NCI-H446 treated with DMSO at 0.1 percent for 48 hours (cell line): ENCODE measurements at regions not wholly inside any gene's neighbourhood (a gene's known extent, or its start where the extent isn't known, plus 50 kb on each side); places are given as distances from the start of the nearest gene placed in this dataset.
"Not testable (repeated sequence)": the region's sequence is repeated elsewhere in the genome, so short reads cannot be mapped to it uniquely, and the experiment has no call there.

ENCODE experiments used
- DNase-seq: peaks from one replicate; lab custom pipeline; 2025; lab: John Stamatoyannopoulos, UW

DNA sequence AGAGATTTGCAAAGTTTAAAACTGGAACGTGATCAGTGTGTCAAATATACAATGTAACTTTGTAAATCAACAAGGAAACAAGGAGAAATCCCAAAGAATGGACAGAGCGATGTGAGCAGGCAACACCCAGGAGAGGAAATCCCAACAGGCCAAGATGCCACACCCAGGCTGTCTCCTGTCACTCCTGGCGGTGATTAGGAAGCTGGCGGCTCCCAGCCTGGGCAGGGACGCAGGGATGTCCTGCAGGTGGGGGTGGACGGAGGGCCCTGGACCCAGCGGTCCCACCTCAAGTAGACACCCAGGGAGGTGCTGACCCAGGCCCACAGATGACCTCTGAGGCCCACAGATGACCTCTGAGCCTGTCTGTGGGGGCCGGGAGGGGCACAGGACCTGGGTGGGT lies 271.1 kb upstream of the SFSWAP start:
- not testable (repeated sequence) for DNase-seq

DNA sequence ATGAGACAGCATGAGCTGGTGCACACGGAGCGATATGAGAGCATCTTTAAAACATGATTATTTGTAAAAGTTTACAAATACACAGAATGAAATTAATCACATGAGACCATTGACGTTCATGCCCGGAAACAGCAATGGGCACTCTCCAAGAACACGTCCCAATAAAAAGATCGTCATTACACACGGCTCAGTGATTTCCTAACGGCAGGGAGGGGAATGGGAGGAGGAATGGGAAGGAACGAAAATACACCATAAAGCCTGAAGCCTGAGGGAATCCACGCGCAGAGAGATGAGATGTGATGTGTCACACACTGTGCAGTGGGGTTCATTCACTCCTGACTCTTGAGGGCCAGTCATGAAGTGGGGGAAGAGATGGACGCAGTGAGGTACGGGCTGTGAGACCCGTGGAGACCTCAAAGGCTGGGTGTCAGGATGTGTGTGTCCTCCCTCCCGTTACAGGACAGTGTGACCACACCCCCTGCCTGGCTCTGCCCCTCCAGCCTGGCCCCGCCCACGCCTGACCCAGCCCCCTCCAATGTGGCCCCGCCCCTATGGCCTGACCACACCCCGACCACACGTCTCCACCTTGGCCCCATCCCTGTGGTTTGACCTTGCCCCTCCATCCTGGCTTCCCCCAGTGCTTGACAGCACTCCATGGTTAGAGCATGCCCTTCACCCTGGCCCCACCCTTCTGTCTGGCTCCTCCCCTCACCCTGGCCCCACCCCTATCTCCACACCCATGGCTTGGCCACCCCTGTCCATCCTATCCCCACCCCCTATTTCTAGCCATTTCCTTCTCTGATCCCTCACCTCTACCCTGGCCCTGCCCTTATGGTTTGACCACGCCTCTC lies 270.5 kb upstream of the SFSWAP start:
- DNase-seq, result not testable (repeated sequence)

DNA sequence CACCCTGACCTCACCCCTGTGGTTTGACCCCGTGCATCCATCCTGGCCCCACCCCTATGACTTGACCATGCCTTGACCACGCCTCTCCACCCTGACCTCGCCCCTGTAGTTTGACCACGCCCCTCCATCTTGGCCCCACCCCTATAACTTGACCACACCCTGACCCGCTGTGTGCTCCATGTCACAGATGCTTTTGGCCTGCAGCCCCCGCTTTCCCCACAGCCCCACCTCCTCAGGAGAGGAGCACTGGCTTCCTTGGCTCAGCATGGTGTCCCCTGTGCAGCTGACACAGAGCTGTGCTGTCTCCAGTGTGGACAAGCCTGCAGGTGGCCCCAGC lies 269.9 kb upstream of the SFSWAP start:
- no peak for DNase-seq

DNA sequence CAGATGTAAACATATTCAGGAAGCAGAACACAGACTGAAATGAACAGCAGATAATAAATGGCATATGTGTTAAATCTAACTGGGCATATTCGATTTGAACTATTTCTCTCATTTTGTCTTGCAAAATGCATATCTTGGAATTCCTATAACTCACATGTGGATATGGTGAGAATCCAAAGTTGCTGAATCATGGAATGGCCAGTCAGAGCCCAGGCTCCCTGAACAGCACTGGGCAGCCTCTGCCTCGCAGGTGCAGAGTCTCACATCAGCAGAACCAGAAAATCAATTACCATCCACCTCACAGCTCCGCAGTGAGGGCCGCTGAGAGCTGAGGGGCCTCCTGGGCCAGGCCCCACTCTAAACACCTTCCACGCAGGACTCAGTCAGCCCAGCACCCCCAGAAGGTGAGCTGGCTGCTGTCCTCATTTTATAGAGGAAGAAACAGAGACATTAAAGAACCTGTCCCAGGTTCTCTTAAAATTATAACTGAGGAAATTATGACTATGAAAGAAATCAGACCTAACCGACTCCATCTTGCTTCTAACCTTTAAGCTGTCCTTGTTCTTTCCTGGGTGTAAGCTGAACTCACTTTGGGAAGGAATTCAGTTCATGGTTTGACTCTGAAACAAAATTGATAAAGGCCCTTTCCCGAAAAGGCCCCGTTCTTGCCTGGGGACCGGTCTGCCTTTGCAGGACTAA lies 269.1 kb upstream of the SFSWAP start:
- no peak for DNase-seq

DNA sequence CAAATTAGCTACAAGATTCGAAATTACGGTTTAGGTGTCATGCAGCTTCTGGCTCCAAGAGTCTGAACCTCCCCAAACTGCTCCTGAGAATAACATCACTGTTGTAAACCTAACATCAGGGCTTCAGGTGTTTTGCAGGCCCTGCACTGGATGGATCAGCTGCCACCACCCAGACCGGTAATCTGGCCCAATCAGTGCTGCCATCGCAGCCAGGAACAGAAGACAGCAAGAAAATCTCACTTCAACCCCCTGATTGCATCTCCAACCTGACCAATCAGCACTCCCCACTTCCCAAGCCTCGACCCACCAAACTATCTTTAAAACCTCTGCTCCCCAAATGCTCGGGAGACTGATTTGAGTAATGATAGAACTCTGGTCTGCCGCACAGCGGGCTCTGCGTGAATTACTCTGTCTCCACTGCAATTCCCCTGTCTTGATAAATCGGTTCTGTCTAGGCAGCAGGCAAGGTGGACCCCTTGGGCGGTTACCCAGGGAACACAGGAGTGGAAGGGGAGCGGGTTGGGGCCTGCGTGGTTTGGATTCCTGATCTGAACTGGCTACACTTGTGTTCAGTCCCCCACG lies 268.5 kb upstream of the SFSWAP start:
- no peak for DNase-seq

DNA sequence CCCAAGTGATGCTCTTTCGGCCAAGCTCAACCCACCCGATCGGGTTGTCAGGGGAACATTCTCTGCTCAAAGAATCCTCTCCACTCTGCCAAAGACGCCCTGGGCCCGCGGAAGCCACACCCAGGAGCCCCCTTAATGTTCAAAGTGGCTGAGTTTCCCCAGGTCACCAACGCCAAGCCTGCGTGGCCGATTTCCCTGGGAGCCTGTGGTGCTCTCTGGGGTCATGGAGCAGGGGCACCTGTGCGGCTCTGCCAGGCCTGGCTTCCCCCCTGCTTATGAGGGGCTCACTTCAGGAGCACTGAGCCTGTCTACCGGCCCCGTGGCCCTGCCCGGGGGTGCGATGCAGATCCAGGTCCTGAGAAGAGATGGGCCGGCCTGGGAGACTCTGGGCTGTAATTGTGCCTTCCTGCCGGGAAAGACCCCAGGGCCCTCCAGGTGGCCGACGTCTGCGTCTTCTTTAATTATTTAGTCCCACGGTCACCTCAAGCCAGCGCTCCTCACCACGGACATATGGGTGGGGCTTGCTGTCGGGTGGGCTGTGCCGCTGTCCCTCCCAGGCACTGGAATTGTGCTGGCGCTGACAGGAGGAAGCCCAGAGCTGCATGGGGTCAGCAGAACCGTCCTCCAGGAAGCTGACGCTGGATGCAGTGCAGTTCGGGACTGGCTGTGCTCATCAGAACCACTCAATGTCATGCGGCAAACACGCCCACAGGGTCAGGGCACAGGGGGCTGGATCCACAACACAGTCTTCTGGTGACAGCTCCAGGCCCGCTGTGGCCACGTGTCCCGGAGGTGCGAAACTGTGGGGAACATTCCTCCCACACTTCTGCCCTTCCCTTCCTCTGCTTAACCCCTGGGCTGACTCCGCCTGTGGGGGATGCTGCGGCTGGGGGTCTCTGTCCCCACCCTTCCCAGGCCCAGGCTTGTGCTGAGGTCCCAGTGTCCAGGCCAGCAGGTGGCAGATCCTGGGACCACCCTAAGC lies 267.6 kb upstream of the SFSWAP start:
- no peak for DNase-seq

DNA sequence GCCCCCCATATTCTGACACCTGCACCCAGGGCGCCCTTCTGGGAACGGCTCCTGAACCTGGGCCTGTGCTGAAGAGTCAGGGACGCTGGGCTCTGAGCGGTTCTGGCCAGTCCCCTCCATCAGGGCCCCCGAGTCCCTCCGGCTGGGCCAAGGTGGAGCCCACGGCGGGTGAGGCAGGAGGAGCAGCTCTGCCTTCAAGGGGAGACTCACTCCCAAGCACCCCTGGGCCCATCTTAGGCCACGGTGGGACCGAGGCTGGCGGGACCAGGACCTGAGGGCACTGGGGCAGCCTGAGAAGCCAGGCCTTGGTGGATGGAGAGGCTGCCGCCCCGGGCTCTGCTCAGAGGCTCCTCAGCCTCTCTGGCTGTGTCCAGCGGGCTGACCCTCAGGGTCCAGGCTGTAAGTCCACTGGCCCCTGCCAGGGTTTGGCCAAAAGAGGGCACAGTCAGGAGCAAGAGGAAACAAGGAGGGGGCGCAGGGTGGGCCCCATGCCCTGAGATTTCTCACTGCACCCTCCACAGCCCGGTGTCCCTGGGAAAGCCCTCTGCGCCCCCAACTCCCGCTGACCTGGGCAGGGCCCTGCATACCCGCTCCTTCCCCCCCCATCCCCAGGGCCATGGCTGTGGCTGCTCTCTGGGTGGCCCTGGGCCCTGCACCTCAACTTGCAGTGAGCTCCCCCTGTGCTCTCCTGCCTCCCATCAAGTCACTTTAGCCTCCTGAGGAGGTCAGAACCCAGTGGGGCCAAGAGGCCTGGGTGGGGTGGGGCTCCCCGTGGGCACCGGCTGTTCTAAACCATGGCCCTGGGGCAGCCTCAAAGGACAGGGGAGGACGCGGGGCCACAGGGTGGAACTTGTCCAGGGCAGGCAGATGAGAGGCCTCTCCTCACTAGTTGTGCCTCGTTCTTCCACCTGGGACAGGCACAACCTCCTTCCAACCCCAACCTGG lies 266.4 kb upstream of the SFSWAP start:
- DNase-seq, result no peak

DNA sequence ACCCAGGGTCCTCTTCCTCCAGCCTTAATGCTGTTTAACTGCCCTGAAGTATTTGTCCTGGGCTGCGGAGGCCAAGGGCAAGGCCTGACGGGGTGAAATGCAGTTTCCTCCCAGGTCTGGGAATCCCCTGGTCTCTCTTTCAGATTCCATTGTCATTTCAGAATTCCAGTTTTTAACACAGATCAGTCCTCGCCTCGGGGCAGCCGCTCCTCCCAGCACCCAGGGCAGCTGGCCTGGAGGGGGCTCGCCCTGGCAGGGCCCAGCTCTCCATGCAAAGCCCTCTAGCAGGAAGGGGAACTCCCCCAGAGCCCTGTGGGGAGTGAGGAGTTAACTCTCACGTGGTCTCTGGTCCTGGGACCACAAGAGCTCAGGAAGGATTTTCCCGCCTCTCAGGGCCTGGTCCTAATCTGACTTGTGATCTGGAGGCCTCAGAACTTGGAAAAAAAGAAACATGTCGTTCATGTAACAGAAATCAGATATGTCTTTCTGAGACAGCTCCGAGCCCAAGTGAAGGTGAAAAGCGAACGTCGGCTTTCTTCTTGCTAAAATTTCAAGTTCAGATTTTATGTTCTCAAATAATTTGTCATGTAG lies 265.6 kb upstream of the SFSWAP start:
- DNase-seq, result no peak

DNA sequence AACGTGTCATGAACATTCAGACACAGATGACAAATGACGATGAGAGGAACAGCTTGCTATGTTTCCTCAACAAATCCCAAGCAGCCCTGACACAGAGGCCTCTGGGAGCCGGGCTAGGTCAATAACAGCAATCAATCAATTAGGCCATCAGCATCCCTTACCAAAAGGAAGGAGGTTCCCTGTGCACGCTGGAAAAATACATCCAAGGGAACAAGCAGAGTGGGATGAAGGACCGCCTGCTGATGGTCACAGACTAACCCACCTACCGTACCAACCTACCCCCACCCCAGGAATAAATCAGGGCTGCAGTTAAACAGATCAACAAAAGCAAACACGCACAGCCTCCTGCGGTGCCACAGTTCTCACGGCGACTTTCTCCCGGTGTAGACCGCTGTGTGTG lies 265.1 kb upstream of the SFSWAP start:
- no peak for DNase-seq

DNA sequence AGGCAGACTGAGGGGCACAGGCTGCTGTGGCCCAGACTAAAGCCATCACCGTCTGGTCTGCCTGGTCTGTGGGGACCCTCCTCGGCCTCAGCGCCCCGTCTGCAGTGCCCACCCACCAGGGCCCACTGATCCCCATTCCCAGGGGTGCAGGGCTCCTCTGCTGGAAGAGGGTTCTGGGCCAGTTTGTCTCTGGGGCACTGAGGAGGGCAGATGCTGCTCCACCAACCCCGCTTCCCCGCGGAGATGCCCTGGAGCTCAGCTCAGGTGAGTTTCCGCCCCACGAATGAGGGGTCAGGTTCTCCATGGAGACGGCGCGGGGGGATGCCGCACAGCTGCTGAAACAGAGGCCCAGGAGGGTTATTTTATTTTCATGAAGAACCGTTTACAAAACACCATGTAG lies 263.3 kb upstream of the SFSWAP start:
- not testable (repeated sequence) for DNase-seq

DNA sequence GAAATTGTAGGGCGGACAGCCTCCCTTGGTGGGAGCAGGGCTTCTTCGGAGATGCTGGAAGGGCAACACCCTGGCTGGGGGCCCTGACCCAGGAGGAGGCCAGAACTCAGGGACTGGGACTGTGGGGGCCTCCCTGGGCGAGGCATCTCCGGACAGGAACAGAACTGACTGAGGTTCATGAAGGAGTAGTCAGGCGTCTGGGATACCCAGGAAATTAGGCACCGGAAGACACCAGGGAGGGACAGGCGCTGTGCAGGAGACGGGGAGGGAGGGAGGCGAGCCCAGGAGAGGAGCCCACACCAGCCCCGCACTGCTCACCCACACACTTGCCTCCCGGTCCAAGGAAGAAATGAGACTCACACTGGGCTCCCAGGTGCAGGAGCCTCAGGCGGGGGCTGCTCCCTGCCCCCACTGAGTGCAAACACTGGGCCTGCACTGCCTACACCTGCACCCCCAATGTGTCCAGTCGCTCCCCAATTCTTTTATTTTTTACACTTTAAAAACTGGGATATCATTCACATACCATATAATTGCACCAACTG lies 262.6 kb upstream of the SFSWAP start:
- no peak for DNase-seq

DNA sequence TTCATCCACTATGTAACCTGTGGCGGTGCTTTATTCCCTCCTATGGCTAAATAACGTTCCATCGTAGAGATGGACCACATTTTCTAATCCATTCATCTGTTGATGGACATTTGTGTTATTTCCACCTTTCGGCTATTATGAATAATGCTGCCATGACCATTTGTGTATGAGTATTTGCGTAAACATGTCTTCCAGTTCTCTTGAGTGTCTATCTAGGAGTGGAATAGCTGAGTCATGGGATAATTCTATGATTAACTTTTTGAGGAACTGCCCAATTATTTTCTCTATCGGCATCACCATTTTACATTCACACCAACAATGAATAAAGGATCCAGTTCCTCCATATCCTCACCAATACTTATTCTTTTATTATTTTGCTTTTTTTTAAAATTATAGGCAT lies 261.9 kb upstream of the SFSWAP start:
- DNase-seq, result no peak

DNA sequence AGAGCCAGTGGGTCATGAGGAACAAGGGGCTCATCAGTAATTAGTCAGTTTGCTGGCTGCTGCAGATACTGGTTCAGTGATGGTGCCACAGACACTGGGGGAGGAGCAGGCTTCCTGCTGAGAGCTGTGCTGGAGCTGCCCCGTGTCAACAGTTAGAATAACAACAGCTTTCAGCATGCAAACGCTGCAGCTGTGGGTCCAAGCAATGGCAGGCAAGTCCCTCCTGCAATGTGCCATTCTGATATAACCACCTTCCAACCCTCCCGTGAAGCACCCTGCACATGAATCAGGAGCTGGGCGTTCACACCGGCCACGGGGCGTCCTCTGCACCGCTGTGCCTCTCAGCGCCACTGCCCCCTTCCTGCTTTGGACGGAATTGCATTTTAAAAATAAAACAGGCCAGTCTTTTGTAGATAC lies 258.4 kb upstream of the SFSWAP start:
- no peak for DNase-seq

DNA sequence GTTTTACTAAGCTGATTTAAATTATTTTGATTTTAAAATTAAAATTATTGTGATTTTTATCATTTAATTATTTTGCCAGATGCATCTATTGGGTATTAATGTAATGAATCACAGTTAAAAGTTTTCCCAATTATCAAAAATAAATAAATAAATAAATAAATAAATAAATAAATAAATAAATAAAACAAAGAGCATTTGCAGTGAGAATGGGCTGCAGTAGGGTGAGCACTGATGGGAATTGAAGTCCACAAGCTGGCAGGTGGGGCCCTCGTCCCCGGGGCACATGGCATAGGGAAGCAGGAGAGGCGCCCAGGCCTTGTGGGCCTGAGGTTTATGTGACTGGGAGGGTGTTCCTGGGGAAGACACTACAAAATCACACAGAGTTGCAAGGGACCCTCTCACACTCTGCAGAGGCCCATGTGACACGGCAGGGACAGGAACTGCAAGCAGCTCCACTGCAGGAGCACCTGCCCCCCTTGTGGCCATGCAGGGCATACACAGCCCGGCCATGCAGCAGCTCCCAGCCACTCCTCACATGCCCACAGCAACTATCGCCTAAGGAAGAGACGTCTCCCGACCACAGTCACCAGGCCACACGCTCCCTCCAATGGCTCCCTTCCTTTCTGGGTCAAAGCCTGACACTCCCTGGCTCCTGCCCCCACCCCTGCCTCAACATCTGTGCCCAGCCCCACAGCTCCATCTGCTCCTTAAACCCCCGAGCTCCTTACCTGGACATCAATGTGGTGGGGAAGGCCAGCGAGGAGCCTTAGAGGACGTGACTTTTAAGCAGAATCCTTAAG lies 256.3 kb upstream of the SFSWAP start:
- no peak for DNase-seq

DNA sequence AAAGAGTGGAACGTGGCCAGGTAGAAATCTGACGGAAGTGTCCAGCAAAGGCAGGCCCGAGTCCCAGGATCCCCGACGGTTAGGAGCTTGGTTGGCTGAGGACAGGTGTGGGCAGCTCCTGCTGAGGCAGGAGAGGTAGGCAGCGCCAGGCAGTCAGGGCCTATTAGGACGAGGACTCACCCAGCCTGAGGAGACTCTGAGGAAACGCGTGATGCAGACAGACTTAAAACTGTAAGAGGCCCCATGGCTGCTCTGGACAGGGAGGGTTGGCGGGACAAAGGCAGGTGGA lies 255.7 kb upstream of the SFSWAP start:
- no peak for DNase-seq

DNA sequence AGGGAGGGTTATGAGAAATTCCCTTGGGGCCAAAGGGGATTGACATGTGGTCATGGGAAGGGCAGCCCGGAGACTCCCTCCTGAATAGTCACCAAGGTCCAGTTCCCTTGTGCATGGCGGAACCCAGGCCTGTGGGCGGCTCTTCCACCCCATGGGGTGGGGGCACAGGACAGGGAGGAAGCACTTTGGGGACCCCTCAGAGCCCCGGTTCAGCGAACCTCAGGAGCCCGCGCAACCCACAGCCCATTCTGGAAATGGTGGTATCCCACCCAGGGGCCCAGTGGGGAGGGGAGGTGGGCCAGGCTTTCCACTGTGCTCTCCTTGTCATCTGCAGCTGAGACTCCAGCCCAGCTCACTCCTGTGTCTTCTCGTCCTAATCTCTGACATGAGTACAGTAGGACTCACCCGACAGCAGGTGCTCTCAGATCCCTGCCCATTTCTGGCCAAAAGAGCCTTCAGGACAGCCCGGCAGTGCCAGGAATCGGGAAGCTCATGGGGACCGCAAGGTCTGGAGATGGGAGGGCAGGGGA lies 255.2 kb upstream of the SFSWAP start:
- no peak for DNase-seq

DNA sequence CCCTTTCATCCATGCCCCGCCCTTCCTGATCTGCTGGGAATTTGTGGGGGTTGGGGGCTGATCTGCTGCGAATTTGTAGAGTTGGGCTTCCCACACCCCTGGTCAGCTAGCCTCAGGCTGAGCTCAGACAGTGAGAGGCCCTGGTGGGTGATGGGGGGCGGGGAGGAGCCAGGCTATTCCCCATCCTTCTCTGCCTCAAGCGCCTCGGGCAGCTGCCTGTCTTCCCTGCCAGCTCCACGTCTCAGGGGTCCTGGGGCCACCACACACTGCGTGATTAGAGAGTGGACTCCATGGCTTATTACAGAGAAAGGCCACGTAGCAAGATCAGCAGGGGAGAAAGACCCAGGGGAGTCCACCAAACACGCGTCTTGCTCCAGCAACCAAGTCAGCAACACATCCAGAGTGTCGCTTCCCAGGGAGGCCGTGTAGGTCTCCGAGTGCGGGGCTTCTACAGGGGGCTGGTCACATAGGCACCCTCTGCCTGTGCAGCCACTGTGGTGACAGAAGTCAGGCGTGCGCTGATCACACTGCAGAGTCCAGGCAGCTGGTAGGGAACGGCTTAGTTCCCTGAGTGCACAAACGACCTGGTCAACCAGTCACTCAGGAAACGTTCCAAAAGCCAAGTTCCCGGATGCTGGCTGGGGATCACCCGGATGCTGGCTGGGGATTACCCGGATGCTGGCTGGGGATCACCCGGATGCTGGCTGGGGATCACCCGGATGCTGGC lies 254.4 kb upstream of the SFSWAP start:
- DNase-seq, result no peak

DNA sequence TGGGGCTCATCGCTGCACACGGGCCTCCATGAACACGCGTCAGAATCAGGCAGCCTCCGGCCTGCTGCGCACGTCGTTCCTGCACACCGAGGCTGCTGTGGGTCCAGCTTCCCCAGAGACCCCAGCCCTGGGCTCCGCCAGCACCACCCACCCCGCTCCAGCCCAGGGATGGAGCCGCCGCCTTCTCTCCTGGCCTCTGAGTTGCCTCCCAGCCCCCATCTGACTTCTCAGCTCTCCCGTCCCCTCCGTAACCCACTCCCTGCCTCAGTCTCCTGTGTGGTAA lies 253.9 kb upstream of the SFSWAP start:
- no peak for DNase-seq
